ENCODE measurements at regions not wholly inside any gene's neighbourhood (a gene's known extent, or its start where the extent isn't known, plus 50 kb on each side); places are given as distances from the start of the nearest gene placed in this dataset.

- TF ChIP-seq, protein P1, sequence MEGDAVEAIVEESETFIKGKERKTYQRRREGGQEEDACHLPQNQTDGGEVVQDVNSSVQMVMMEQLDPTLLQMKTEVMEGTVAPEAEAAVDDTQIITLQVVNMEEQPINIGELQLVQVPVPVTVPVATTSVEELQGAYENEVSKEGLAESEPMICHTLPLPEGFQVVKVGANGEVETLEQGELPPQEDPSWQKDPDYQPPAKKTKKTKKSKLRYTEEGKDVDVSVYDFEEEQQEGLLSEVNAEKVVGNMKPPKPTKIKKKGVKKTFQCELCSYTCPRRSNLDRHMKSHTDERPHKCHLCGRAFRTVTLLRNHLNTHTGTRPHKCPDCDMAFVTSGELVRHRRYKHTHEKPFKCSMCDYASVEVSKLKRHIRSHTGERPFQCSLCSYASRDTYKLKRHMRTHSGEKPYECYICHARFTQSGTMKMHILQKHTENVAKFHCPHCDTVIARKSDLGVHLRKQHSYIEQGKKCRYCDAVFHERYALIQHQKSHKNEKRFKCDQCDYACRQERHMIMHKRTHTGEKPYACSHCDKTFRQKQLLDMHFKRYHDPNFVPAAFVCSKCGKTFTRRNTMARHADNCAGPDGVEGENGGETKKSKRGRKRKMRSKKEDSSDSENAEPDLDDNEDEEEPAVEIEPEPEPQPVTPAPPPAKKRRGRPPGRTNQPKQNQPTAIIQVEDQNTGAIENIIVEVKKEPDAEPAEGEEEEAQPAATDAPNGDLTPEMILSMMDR (IDR thresholded peaks at IDR 0.05; ENCODE audit: insufficient read depth, low read length, poor library complexity, severe bottlenecking) = no peak
- no peak for TF ChIP-seq EZH2phosphoT487 (conservative IDR thresholded peaks at IDR 0.05; ENCODE audit: low read length)
Measured at GRCh38 chr14:27205036-27205435, 607.2 kb upstream of the NOVA1 start.

Measured in SU-DHL-6 (cell line).